ENCODE measurements at regions not wholly inside any gene's neighbourhood (a gene's known extent, or its start where the extent isn't known, plus 50 kb on each side); places are given as distances from the start of the nearest gene placed in this dataset.

DNA sequence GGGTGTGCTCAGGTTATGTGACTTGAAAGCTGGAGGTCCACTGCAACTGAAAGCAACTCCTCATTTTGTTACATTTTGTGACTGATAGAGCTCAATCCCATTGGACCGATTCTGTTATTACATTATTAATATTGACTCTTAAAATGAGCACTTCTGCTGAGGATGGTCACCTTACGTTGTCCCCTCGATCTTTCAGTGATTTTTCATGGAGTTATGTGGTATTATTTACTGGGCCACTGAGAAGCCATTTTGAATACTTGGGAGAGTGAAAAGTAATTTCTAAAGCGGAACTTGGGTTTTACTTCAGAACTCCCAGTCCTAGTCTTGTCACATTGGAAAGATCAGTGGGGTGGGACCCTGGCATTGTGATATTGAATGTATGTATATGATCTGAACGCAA, 96.3 kb upstream of the FAM180A start:
- Histone ChIP-seq H3F3A (replicated peaks; ENCODE audit: low read depth) (no peaks in the 10 kb centered on the region), H3K4me1 (ENCODE audit: insufficient read depth) (no peaks in the 10 kb centered on the region), H3K4me3 (no peak overlapping the region), H3K27ac (ENCODE audit: low read depth) (no peak overlapping the region), H3K4me2 (no peak overlapping the region), H3K9me2 (ENCODE audit: insufficient read depth) (peaks cover 12% of the 10 kb centered on the region), H3K79me2 (replicated peaks; ENCODE audit: insufficient read depth) (no peaks in the 10 kb centered on the region), H3K27me3 (ENCODE audit: insufficient read depth) (no peaks in the 10 kb centered on the region), H3K36me3 (ENCODE audit: insufficient read depth) (no peaks in the 10 kb centered on the region), H4K20me1 (replicated peaks; ENCODE audit: insufficient read depth) (no peaks in the 10 kb centered on the region), H2AFZ (no peak overlapping the region; the same call in 1 of the 2 replicates)
- DNase-seq (ENCODE audit: low spot score) (no peak), ATAC-seq (no peak)
- Mint-ChIP-seq H3K4me1 (peaks cover 5% of the 10 kb centered on the region; the same call in 2 of the 3 replicates), H3K9me3 (no peaks in the 10 kb centered on the region; the same call in 2 of the 3 replicates), H3K27ac (no peak overlapping the region), H3K27me3 (ENCODE audit: insufficient read depth, low read depth, poor library complexity) (no peaks in the 10 kb centered on the region), H3K36me3 (ENCODE audit: low read depth) (no peaks in the 10 kb centered on the region), H3K4me3 (no peak overlapping the region)
- TF ChIP-seq, protein P1, sequence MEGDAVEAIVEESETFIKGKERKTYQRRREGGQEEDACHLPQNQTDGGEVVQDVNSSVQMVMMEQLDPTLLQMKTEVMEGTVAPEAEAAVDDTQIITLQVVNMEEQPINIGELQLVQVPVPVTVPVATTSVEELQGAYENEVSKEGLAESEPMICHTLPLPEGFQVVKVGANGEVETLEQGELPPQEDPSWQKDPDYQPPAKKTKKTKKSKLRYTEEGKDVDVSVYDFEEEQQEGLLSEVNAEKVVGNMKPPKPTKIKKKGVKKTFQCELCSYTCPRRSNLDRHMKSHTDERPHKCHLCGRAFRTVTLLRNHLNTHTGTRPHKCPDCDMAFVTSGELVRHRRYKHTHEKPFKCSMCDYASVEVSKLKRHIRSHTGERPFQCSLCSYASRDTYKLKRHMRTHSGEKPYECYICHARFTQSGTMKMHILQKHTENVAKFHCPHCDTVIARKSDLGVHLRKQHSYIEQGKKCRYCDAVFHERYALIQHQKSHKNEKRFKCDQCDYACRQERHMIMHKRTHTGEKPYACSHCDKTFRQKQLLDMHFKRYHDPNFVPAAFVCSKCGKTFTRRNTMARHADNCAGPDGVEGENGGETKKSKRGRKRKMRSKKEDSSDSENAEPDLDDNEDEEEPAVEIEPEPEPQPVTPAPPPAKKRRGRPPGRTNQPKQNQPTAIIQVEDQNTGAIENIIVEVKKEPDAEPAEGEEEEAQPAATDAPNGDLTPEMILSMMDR (conservative IDR thresholded peaks at IDR 0.05; ENCODE audit: low read depth in 2 of 2), result no peak
- TF ChIP-seq NANOG (IDR thresholded peaks at IDR 0.05; ENCODE audit: borderline replicate concordance), result no peak
- no peak for TF ChIP-seq JUNB (IDR thresholded peaks at IDR 0.05; ENCODE audit: unreplicated experiment)
- TF ChIP-seq, protein P2, sequence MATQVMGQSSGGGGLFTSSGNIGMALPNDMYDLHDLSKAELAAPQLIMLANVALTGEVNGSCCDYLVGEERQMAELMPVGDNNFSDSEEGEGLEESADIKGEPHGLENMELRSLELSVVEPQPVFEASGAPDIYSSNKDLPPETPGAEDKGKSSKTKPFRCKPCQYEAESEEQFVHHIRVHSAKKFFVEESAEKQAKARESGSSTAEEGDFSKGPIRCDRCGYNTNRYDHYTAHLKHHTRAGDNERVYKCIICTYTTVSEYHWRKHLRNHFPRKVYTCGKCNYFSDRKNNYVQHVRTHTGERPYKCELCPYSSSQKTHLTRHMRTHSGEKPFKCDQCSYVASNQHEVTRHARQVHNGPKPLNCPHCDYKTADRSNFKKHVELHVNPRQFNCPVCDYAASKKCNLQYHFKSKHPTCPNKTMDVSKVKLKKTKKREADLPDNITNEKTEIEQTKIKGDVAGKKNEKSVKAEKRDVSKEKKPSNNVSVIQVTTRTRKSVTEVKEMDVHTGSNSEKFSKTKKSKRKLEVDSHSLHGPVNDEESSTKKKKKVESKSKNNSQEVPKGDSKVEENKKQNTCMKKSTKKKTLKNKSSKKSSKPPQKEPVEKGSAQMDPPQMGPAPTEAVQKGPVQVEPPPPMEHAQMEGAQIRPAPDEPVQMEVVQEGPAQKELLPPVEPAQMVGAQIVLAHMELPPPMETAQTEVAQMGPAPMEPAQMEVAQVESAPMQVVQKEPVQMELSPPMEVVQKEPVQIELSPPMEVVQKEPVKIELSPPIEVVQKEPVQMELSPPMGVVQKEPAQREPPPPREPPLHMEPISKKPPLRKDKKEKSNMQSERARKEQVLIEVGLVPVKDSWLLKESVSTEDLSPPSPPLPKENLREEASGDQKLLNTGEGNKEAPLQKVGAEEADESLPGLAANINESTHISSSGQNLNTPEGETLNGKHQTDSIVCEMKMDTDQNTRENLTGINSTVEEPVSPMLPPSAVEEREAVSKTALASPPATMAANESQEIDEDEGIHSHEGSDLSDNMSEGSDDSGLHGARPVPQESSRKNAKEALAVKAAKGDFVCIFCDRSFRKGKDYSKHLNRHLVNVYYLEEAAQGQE (IDR thresholded peaks at IDR 0.05; ENCODE audit: unreplicated experiment), result no peak
- TF ChIP-seq, protein P3, sequence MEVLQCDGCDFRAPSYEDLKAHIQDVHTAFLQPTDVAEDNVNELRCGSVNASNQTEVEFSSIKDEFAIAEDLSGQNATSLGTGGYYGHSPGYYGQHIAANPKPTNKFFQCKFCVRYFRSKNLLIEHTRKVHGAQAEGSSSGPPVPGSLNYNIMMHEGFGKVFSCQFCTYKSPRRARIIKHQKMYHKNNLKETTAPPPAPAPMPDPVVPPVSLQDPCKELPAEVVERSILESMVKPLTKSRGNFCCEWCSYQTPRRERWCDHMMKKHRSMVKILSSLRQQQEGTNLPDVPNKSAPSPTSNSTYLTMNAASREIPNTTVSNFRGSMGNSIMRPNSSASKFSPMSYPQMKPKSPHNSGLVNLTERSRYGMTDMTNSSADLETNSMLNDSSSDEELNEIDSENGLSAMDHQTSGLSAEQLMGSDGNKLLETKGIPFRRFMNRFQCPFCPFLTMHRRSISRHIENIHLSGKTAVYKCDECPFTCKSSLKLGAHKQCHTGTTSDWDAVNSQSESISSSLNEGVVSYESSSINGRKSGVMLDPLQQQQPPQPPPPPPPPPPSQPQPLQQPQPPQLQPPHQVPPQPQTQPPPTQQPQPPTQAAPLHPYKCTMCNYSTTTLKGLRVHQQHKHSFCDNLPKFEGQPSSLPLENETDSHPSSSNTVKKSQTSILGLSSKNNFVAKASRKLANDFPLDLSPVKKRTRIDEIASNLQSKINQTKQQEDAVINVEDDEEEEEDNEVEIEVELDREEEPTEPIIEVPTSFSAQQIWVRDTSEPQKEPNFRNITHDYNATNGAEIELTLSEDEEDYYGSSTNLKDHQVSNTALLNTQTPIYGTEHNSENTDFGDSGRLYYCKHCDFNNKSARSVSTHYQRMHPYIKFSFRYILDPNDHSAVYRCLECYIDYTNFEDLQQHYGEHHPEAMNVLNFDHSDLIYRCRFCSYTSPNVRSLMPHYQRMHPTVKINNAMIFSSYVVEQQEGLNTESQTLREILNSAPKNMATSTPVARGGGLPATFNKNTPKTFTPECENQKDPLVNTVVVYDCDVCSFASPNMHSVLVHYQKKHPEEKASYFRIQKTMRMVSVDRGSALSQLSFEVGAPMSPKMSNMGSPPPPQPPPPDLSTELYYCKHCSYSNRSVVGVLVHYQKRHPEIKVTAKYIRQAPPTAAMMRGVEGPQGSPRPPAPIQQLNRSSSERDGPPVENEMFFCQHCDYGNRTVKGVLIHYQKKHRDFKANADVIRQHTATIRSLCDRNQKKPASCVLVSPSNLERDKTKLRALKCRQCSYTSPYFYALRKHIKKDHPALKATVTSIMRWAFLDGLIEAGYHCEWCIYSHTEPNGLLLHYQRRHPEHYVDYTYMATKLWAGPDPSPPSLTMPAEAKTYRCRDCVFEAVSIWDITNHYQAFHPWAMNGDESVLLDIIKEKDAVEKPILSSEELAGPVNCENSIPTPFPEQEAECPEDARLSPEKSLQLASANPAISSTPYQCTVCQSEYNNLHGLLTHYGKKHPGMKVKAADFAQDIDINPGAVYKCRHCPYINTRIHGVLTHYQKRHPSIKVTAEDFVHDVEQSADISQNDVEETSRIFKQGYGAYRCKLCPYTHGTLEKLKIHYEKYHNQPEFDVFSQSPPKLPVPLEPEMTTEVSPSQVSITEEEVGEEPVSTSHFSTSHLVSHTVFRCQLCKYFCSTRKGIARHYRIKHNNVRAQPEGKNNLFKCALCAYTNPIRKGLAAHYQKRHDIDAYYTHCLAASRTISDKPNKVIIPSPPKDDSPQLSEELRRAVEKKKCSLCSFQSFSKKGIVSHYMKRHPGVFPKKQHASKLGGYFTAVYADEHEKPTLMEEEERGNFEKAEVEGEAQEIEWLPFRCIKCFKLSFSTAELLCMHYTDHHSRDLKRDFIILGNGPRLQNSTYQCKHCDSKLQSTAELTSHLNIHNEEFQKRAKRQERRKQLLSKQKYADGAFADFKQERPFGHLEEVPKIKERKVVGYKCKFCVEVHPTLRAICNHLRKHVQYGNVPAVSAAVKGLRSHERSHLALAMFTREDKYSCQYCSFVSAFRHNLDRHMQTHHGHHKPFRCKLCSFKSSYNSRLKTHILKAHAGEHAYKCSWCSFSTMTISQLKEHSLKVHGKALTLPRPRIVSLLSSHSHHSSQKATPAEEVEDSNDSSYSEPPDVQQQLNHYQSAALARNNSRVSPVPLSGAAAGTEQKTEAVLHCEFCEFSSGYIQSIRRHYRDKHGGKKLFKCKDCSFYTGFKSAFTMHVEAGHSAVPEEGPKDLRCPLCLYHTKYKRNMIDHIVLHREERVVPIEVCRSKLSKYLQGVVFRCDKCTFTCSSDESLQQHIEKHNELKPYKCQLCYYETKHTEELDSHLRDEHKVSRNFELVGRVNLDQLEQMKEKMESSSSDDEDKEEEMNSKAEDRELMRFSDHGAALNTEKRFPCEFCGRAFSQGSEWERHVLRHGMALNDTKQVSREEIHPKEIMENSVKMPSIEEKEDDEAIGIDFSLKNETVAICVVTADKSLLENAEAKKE (CRISPR knock-in tag; IDR thresholded peaks at IDR 0.05), result no peak
- TF ChIP-seq ZNF331 (CRISPR knock-in tag; IDR thresholded peaks at IDR 0.05; ENCODE audit: low read depth), result no peak
- no peak for TF ChIP-seq STAT1 (IDR thresholded peaks at IDR 0.05; ENCODE audit: unreplicated experiment)
- no peak for TF ChIP-seq EZH2 (IDR thresholded peaks at IDR 0.05; ENCODE audit: low read depth, unreplicated experiment)
- TF ChIP-seq CREB1 (CRISPR knock-in tag; IDR thresholded peaks at IDR 0.05; ENCODE audit: low read depth), result no peak
- no peak for TF ChIP-seq ZNF114 (CRISPR knock-in tag; IDR thresholded peaks at IDR 0.05)
- TF ChIP-seq, protein P4, sequence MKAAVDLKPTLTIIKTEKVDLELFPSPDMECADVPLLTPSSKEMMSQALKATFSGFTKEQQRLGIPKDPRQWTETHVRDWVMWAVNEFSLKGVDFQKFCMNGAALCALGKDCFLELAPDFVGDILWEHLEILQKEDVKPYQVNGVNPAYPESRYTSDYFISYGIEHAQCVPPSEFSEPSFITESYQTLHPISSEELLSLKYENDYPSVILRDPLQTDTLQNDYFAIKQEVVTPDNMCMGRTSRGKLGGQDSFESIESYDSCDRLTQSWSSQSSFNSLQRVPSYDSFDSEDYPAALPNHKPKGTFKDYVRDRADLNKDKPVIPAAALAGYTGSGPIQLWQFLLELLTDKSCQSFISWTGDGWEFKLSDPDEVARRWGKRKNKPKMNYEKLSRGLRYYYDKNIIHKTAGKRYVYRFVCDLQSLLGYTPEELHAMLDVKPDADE (IDR thresholded peaks at IDR 0.05), result no peak
- no peak for TF ChIP-seq POLR2AphosphoS5 (IDR thresholded peaks at IDR 0.05; ENCODE audit: low read depth)

Measured in GM23338 (cell line).